ENCODE measurements at regions not wholly inside any gene's neighbourhood (a gene's known extent, or its start where the extent isn't known, plus 50 kb on each side); places are given as distances from the start of the nearest gene placed in this dataset.

GRCh38 chr3:24867783-24868182 lies 373.1 kb upstream of the THRB start (continued):
- TF ChIP-seq, protein P1, sequence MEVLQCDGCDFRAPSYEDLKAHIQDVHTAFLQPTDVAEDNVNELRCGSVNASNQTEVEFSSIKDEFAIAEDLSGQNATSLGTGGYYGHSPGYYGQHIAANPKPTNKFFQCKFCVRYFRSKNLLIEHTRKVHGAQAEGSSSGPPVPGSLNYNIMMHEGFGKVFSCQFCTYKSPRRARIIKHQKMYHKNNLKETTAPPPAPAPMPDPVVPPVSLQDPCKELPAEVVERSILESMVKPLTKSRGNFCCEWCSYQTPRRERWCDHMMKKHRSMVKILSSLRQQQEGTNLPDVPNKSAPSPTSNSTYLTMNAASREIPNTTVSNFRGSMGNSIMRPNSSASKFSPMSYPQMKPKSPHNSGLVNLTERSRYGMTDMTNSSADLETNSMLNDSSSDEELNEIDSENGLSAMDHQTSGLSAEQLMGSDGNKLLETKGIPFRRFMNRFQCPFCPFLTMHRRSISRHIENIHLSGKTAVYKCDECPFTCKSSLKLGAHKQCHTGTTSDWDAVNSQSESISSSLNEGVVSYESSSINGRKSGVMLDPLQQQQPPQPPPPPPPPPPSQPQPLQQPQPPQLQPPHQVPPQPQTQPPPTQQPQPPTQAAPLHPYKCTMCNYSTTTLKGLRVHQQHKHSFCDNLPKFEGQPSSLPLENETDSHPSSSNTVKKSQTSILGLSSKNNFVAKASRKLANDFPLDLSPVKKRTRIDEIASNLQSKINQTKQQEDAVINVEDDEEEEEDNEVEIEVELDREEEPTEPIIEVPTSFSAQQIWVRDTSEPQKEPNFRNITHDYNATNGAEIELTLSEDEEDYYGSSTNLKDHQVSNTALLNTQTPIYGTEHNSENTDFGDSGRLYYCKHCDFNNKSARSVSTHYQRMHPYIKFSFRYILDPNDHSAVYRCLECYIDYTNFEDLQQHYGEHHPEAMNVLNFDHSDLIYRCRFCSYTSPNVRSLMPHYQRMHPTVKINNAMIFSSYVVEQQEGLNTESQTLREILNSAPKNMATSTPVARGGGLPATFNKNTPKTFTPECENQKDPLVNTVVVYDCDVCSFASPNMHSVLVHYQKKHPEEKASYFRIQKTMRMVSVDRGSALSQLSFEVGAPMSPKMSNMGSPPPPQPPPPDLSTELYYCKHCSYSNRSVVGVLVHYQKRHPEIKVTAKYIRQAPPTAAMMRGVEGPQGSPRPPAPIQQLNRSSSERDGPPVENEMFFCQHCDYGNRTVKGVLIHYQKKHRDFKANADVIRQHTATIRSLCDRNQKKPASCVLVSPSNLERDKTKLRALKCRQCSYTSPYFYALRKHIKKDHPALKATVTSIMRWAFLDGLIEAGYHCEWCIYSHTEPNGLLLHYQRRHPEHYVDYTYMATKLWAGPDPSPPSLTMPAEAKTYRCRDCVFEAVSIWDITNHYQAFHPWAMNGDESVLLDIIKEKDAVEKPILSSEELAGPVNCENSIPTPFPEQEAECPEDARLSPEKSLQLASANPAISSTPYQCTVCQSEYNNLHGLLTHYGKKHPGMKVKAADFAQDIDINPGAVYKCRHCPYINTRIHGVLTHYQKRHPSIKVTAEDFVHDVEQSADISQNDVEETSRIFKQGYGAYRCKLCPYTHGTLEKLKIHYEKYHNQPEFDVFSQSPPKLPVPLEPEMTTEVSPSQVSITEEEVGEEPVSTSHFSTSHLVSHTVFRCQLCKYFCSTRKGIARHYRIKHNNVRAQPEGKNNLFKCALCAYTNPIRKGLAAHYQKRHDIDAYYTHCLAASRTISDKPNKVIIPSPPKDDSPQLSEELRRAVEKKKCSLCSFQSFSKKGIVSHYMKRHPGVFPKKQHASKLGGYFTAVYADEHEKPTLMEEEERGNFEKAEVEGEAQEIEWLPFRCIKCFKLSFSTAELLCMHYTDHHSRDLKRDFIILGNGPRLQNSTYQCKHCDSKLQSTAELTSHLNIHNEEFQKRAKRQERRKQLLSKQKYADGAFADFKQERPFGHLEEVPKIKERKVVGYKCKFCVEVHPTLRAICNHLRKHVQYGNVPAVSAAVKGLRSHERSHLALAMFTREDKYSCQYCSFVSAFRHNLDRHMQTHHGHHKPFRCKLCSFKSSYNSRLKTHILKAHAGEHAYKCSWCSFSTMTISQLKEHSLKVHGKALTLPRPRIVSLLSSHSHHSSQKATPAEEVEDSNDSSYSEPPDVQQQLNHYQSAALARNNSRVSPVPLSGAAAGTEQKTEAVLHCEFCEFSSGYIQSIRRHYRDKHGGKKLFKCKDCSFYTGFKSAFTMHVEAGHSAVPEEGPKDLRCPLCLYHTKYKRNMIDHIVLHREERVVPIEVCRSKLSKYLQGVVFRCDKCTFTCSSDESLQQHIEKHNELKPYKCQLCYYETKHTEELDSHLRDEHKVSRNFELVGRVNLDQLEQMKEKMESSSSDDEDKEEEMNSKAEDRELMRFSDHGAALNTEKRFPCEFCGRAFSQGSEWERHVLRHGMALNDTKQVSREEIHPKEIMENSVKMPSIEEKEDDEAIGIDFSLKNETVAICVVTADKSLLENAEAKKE (CRISPR knock-in tag; IDR thresholded peaks at IDR 0.05), result no peak
- no peak for TF ChIP-seq EZH2phosphoT487 (IDR thresholded peaks at IDR 0.05; ENCODE audit: unreplicated experiment)
- TF ChIP-seq NANOG (IDR thresholded peaks at IDR 0.05; ENCODE audit: borderline replicate concordance), result no peak
- TF ChIP-seq, protein P2, sequence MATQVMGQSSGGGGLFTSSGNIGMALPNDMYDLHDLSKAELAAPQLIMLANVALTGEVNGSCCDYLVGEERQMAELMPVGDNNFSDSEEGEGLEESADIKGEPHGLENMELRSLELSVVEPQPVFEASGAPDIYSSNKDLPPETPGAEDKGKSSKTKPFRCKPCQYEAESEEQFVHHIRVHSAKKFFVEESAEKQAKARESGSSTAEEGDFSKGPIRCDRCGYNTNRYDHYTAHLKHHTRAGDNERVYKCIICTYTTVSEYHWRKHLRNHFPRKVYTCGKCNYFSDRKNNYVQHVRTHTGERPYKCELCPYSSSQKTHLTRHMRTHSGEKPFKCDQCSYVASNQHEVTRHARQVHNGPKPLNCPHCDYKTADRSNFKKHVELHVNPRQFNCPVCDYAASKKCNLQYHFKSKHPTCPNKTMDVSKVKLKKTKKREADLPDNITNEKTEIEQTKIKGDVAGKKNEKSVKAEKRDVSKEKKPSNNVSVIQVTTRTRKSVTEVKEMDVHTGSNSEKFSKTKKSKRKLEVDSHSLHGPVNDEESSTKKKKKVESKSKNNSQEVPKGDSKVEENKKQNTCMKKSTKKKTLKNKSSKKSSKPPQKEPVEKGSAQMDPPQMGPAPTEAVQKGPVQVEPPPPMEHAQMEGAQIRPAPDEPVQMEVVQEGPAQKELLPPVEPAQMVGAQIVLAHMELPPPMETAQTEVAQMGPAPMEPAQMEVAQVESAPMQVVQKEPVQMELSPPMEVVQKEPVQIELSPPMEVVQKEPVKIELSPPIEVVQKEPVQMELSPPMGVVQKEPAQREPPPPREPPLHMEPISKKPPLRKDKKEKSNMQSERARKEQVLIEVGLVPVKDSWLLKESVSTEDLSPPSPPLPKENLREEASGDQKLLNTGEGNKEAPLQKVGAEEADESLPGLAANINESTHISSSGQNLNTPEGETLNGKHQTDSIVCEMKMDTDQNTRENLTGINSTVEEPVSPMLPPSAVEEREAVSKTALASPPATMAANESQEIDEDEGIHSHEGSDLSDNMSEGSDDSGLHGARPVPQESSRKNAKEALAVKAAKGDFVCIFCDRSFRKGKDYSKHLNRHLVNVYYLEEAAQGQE (IDR thresholded peaks at IDR 0.05; ENCODE audit: unreplicated experiment), result no peak
- no peak for TF ChIP-seq ZNF331 (CRISPR knock-in tag; IDR thresholded peaks at IDR 0.05; ENCODE audit: low read depth)
- TF ChIP-seq ZNF114 (CRISPR knock-in tag; IDR thresholded peaks at IDR 0.05), result no peak

- DNase-seq (ENCODE audit: low spot score) (no peak), ATAC-seq (no peak)
- Histone ChIP-seq H3K79me2 (replicated peaks; ENCODE audit: insufficient read depth) (no peaks in the 10 kb centered on the region), H3K36me3 (ENCODE audit: insufficient read depth) (no peaks in the 10 kb centered on the region), H3K4me1 (ENCODE audit: insufficient read depth) (no peaks in the 10 kb centered on the region), H3K4me2 (no peak overlapping the region), H3F3A (replicated peaks; ENCODE audit: low read depth) (no peaks in the 10 kb centered on the region), H3K27ac (ENCODE audit: low read depth) (no peak overlapping the region), H4K20me1 (replicated peaks; ENCODE audit: insufficient read depth) (no peaks in the 10 kb centered on the region), H2AFZ (no peak overlapping the region), H3K4me3 (no peak overlapping the region), H3K9me2 (ENCODE audit: insufficient read depth) (no peaks in the 10 kb centered on the region; the same call in 1 of the 2 replicates), H3K27me3 (ENCODE audit: insufficient read depth) (no peaks in the 10 kb centered on the region)
- H3K4me1 Mint-ChIP-seq, result peaks cover 2% of the 10 kb centered on the region; the same call in 2 of the 3 replicates
- H3K27me3 Mint-ChIP-seq (ENCODE audit: insufficient read depth, low read depth, poor library complexity), result no peaks in the 10 kb centered on the region
- no peak overlapping the region for H3K4me3 Mint-ChIP-seq
- peaks cover 3% of the 10 kb centered on the region; the same call in 1 of the 3 replicates for H3K9me3 Mint-ChIP-seq
- H3K27ac Mint-ChIP-seq, result no peak overlapping the region
- no peaks in the 10 kb centered on the region for H3K36me3 Mint-ChIP-seq (ENCODE audit: low read depth)
- no peak for TF ChIP-seq EZH2 (IDR thresholded peaks at IDR 0.05; ENCODE audit: low read depth, unreplicated experiment)
- TF ChIP-seq STAT1 (IDR thresholded peaks at IDR 0.05; ENCODE audit: unreplicated experiment), result no peak
Measured at GRCh38 chr3:24881239-24881638, 386.6 kb upstream of the THRB start.
